ENCODE measurements at regions not wholly inside any gene's neighbourhood (a gene's known extent, or its start where the extent isn't known, plus 50 kb on each side); places are given as distances from the start of the nearest gene placed in this dataset.

GRCh38 chr11:130698174-130698573 lies 218.1 kb downstream of the SNX19 start:
- TF ChIP-seq SIN3A (IDR thresholded peaks at IDR 0.05; ENCODE audit: borderline replicate concordance, insufficient read depth, low read length): no peak
- no peak for TF ChIP-seq TAF1 (IDR thresholded peaks at IDR 0.05; ENCODE audit: borderline replicate concordance, insufficient read depth, low read length)

Data from PFSK-1 (cell line).